Muscle of arm (tissue), 1 donor: ENCODE measurements at regions not wholly inside any gene's neighbourhood (a gene's known extent, or its start where the extent isn't known, plus 50 kb on each side); places are given as distances from the start of the nearest gene placed in this dataset.

Experiments used
- DNase-seq: peaks from one replicate; pipeline ENCODE4 v3.0.0-alpha.2; 2013

DNA sequence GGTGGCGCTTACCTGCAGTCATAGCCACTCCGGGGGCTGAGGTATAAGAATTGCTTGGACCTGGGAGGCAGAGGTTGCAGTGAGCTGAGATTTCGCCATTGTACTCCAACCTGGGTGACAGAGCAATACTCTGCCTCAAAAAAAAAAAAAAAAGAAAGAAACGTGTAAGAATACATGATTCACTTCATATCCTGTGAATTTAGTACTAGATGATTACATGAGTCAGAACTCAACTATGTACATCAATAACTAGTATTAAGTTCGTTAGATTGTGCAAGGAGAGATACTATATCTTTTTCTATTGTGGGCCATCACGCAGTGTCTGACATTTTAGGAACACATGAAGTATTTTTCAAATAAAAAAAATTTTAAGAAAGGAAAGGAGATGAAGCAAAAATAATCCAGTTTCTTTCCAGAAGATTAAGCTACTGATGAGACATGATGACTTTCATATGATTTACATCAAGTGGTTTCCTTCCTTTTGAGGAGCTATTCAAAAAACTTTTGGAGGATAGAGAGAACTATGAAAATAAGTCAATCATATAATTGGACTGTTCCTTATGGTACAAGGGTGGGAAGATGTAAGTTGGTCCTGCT lies 64.7 kb upstream of the EXOC1L start:
- no peak for DNase-seq

DNA sequence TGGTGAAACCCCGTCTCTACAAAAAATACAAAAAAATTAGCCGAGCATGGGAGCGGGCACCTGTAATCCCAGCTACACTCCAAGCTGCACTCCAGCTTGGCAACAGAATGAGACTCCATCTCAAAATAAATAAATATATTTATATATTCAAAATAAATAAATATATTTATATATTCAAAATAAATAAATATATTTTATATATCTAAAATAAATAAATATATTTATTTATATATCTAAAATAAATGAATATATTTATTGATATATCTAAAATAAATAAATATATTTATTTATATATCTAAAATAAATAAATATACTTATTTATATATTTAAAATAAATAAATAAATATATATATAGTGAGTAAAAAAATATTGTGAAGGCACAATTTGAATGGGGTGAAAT lies 63.4 kb upstream of the EXOC1L start:
- DNase-seq, result no peak

DNA sequence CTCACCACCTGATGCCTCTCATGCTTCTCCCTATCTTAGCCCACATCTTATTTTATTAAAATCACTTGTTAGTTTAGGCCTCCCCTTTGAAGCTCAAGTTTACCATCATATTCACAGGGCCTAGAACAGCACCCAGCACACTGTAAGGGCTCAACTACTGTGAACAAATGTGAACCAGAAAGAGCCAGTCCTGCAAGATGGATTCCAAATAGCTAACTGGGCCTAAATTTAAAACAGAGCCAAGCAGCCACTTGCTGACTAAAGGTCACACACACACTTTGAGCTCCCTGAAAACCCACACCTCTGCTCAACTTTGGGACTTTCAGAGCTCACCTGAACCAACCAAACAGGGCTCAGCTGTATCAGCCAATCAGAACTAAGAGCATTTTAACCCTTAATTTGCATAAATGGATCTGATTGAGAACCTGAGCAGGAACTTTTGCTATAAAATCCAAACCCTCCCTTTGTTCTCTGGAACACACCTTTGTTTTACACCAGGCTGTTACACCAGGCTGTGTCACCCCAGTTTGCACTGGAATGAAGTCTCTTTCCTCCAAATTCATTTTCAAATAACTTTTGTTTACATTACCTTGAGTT lies 62.1 kb upstream of the EXOC1L start:
- no peak for DNase-seq

DNA sequence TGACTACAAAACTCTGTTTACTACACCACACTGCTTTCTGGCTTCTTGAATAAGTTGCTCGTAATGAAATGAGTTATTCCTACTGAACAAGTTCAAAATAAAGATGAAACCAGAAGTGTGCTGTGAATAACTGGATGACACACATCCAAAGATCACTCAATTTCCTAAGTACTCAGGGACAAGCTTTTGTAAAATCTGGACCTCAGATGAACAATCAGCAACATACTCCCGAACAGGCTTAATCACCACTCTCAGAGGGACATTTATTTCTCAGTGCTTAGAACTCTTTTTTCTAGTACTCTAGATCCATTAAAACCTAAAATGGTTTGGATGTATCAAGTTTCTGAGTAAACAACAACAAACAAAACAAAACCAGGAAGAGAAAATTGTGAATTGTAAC lies 61.5 kb upstream of the EXOC1L start:
- no peak for DNase-seq

DNA sequence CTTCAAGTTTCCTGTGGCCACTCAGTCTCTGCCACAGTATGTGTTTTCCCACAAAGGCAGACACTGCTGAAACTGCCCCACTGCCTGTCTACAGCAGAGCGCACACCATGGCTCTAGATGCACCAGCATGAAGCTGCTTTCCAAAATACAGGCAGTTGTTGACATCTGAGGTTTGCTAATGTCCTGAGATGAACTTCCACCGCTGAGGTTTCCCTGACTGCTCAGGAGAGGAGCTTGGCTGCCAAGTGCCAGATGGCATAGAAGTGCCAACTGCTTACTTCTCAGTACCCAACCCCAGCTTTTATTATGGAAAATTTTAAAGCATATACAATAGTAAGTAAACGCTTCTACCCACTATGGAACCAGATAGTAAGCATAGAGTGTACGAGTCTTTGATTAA lies 61.0 kb upstream of the EXOC1L start:
- no peak for DNase-seq

DNA sequence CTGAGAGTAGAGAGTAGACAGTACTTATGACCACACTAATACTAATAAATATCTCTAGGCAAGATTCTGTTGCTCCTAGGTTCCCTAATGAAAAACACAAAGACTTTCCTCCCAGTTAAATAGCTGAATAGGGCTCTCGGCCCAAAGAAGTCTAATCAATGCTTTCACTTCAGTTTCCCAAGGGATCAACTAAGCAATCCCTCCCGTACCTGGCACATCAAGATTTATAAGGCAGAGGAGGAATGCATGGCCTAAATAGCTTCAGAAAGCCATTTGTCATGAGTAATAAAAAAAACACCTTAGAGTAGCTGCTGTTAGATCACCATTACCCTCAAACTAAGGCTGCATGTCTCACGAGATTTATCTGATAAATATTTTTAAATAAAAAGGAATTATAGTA lies 56.8 kb upstream of the EXOC1L start:
- no peak for DNase-seq

DNA sequence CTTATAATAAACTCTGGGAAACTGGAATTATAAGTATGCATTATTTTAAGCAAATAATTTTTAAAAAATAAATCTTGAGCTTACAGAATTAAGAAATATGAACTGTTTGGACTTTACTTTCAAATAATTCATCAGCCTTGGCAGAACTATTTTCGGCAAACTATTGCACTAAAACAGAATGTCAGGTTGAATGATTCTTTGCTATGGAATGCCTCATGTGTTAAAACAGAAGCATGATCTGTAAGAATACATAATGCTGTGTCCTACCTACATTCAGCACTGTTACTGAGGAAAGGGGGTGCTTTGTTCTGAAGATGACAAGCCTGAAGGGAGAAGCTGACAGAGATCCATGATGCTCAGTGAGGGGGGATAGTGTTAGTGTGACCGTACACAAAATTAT lies 55.6 kb upstream of the EXOC1L start:
- no peak for DNase-seq

DNA sequence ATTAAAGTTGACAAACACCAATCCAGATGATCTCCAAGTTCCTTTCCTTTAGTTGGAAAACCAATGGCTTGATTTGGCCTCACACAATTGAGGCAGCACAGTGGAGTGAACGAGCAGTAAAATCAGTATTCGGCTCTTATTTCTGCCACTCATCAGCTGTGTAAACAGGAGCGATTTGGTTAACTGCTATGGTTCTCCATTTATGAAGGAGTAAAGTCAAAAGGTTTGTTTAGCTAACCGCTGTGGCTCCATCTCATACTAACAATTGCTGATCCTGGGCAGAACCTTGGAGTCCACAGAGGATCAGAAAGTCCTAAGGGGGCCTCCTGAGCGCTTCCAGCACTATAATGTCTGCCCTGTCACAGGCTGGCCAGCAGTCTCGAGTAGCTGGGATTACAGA lies 54.5 kb upstream of the EXOC1L start:
- DNase-seq, result no peak

DNA sequence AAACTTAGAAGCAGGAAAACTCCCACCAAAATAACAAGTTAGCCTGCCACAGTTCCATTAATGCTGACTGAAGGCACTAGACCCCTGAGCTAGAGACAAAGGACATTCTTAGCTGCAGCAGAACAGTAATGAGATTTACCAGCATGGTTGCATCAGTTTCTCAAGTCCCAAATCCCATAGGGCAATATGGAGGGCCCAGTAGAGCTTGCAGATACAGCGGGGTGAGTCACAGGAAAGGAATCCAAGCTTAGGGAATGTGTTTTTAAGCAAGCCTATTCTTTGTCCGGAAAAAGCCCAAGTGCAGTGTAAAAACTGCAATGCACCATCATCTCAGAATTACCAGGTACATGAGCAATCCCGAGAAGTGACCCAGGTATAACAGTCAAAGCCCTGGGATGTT lies 51.3 kb upstream of the EXOC1L start:
- DNase-seq, result no peak
